ENCODE measurements at regions not wholly inside any gene's neighbourhood (a gene's known extent, or its start where the extent isn't known, plus 50 kb on each side); places are given as distances from the start of the nearest gene placed in this dataset.

DNA sequence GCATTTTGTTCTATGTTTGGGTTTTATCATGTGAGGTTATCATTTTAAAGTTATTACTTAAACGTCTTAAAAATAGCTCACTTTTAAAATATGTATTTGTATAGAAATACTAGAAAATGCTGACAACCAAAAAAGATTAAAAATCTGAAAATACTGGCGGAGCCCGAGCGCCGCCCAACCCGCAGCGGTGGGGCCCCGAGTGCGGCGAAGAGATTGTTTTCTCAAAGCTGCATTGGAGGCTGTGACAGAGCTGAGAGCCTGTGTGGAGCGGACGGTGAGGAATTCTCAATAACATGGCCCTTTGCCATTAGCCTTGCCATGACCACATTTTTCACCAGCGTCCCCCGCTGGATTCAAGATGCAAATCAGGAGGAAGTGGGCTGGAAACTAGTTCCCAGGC, 255.4 kb downstream of the NKX6-1 start:
- Histone ChIP-seq H3F3A (ENCODE audit: insufficient read depth) (no peaks in the 10 kb centered on the region), H4K20me1 (ENCODE audit: low read depth, low read length) (no peaks in the 10 kb centered on the region), H3K9me2 (replicated peaks; ENCODE audit: insufficient read depth, low read length) (no peaks in the 10 kb centered on the region), H3K36me3 (ENCODE audit: low read length) (no peaks in the 10 kb centered on the region), H3K27ac (ENCODE audit: low read depth, low read length) (no peak overlapping the region), H2AFZ (ENCODE audit: low read depth, low read length, severe bottlenecking) (no peak overlapping the region), H3K79me2 (ENCODE audit: insufficient read depth, low read length) (no peaks in the 10 kb centered on the region), H3K9ac (ENCODE audit: low read length) (no peak overlapping the region), H3K4me2 (ENCODE audit: low read depth, low read length, poor library complexity, severe bottlenecking) (no peak overlapping the region), H3K9me3 (ENCODE audit: insufficient read depth, low read length) (no peaks in the 10 kb centered on the region), H3K27me3 (ENCODE audit: low read length) (no peaks in the 10 kb centered on the region), H3K4me3 (ENCODE audit: insufficient read depth, low read length, poor library complexity, severe bottlenecking) (no peak overlapping the region)
- no peak for TF ChIP-seq EZH2phosphoT487 (conservative IDR thresholded peaks at IDR 0.05; ENCODE audit: low read length)
- TF ChIP-seq, protein P1, sequence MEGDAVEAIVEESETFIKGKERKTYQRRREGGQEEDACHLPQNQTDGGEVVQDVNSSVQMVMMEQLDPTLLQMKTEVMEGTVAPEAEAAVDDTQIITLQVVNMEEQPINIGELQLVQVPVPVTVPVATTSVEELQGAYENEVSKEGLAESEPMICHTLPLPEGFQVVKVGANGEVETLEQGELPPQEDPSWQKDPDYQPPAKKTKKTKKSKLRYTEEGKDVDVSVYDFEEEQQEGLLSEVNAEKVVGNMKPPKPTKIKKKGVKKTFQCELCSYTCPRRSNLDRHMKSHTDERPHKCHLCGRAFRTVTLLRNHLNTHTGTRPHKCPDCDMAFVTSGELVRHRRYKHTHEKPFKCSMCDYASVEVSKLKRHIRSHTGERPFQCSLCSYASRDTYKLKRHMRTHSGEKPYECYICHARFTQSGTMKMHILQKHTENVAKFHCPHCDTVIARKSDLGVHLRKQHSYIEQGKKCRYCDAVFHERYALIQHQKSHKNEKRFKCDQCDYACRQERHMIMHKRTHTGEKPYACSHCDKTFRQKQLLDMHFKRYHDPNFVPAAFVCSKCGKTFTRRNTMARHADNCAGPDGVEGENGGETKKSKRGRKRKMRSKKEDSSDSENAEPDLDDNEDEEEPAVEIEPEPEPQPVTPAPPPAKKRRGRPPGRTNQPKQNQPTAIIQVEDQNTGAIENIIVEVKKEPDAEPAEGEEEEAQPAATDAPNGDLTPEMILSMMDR (IDR thresholded peaks at IDR 0.05; ENCODE audit: insufficient read depth, low read length, poor library complexity, severe bottlenecking) = no peak

DNA sequence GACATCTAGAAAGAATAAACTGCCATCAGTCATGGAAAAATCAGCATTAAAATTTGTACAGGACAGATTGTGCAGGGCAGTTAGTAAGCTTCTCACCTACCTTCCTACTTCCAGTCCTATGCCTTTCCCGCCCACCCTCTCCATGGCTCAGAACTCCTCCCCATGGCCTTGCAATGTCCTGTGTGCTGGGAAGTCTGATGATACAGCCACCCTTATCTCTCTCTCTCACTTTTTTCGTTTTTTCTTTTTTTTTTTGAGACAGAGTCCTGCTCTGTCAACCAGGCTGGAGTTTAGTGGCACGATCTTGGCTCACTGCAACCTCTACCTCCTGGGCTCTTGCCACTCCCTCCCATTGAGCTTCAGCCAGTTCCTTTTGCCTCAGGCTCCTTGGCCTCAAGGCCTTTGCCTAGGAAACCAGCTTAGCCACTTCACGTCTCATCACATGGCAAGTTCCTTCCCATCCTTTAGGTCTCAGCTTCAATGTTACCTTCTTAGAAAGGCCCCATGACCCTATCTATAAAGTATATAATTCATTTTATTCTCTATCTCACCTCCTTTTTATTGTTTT, 259.7 kb downstream of the NKX6-1 start:
- no peak overlapping the region for H3K4me3 ChIP-seq (ENCODE audit: insufficient read depth, low read length, poor library complexity, severe bottlenecking)
- no peaks in the 10 kb centered on the region for H3K36me3 ChIP-seq (ENCODE audit: low read length)
- TF ChIP-seq, protein P1 (IDR thresholded peaks at IDR 0.05; ENCODE audit: insufficient read depth, low read length, poor library complexity, severe bottlenecking) = no peak
- no peaks in the 10 kb centered on the region for H3K9me2 ChIP-seq (replicated peaks; ENCODE audit: insufficient read depth, low read length)
- H2AFZ ChIP-seq (ENCODE audit: low read depth, low read length, severe bottlenecking) = no peak overlapping the region
- H3K9me3 ChIP-seq (ENCODE audit: insufficient read depth, low read length) = no peaks in the 10 kb centered on the region
- no peaks in the 10 kb centered on the region for H3F3A ChIP-seq (ENCODE audit: insufficient read depth)
- H3K4me2 ChIP-seq (ENCODE audit: low read depth, low read length, poor library complexity, severe bottlenecking) = no peak overlapping the region
- H3K27ac ChIP-seq (ENCODE audit: low read depth, low read length) = no peak overlapping the region
- H3K27me3 ChIP-seq (ENCODE audit: low read length) = no peaks in the 10 kb centered on the region
- H3K9ac ChIP-seq (ENCODE audit: low read length) = no peak overlapping the region
- no peaks in the 10 kb centered on the region for H4K20me1 ChIP-seq (ENCODE audit: low read depth, low read length)
- no peaks in the 10 kb centered on the region for H3K79me2 ChIP-seq (ENCODE audit: insufficient read depth, low read length)

DNA sequence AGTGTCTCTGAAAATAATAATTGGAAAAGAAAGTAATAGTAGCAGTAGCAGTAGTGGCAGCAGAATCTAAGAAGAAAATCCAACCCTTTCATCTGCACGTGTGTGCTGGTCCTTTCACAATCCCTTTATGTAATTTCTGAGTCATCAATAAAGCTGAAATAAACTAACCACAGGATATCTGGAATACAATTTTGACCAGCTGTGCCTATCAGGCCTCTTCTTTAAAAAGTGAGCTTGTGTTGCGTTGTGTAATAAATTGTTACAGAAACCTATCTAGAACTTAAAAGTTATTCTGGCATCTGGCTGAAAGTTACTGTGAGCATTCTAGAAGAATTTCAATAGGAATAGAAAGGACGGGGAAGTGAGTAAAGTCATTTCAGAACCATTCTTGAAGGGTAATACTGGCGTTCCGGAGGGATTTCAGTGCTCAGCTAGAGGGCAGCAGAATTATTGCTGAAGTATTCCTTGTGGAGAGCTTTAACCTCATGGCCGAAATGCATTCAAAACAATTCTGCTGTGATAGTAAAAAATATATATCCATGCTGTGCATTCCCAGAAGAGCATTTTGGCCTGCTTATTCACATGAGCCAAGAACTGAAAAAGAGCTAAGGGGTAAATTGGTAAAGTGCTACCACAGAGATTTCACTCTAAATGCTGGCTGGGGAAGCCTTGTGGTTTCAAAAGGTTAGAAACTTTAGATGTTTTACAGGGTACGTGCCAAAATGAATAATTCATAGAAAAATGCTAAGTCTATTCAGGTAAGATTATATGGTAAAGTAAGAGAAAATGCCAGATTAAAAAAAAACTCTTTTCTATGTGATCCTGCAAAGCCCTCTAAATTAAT, 260.6 kb downstream of the NKX6-1 start:
- Histone ChIP-seq H4K20me1 (ENCODE audit: low read depth, low read length) (no peaks in the 10 kb centered on the region), H3K27me3 (ENCODE audit: low read length) (no peaks in the 10 kb centered on the region), H3K4me3 (ENCODE audit: insufficient read depth, low read length, poor library complexity, severe bottlenecking) (no peak overlapping the region), H2AFZ (ENCODE audit: low read depth, low read length, severe bottlenecking) (no peak overlapping the region), H3K9me2 (replicated peaks; ENCODE audit: insufficient read depth, low read length) (no peaks in the 10 kb centered on the region), H3K36me3 (ENCODE audit: low read length) (no peaks in the 10 kb centered on the region), H3K9ac (ENCODE audit: low read length) (no peak overlapping the region), H3F3A (ENCODE audit: insufficient read depth) (no peaks in the 10 kb centered on the region), H3K79me2 (ENCODE audit: insufficient read depth, low read length) (no peaks in the 10 kb centered on the region), H3K27ac (ENCODE audit: low read depth, low read length) (no peak overlapping the region), H3K4me2 (ENCODE audit: low read depth, low read length, poor library complexity, severe bottlenecking) (no peak overlapping the region), H3K9me3 (ENCODE audit: insufficient read depth, low read length) (no peaks in the 10 kb centered on the region)
- TF ChIP-seq, protein P1 (IDR thresholded peaks at IDR 0.05; ENCODE audit: insufficient read depth, low read length, poor library complexity, severe bottlenecking) = no peak
- TF ChIP-seq EZH2phosphoT487 (conservative IDR thresholded peaks at IDR 0.05; ENCODE audit: low read length) = no peak

Measured in SU-DHL-6 (cell line).